NCI-H1105 treated with DMSO at 0.1 percent for 48 hours (cell line): ENCODE measurements at regions not wholly inside any gene's neighbourhood (a gene's known extent, or its start where the extent isn't known, plus 50 kb on each side); places are given as distances from the start of the nearest gene placed in this dataset.

Experiments used
- DNase-seq: peaks from one replicate; lab custom pipeline; 2025; lab: John Stamatoyannopoulos, UW

- DNase-seq, result no peak
Measured at GRCh38 chr5:121199216-121199999, 652.3 kb upstream of the FTMT start.

- DNase-seq, result no peak
Measured at GRCh38 chr5:121218086-121218485, 633.6 kb upstream of the FTMT start.

- DNase-seq, result no peak
Measured at GRCh38 chr5:121221483-121221882, 630.2 kb upstream of the FTMT start.

GRCh38 chr5:121226765-121227164 lies 624.9 kb upstream of the FTMT start:
- no peak for DNase-seq

- DNase-seq, result no peak
Measured at GRCh38 chr5:121239951-121240350, 611.7 kb upstream of the FTMT start.

GRCh38 chr5:121246971-121247370 lies 604.7 kb upstream of the FTMT start:
- no peak for DNase-seq

- DNase-seq, result no peak
Measured at GRCh38 chr5:121251954-121252353, 599.7 kb upstream of the FTMT start.

- no peak for DNase-seq
Measured at GRCh38 chr5:121257621-121258020, 594.1 kb upstream of the FTMT start.

GRCh38 chr5:121263456-121263855 lies 588.2 kb upstream of the FTMT start:
- DNase-seq, result no peak

GRCh38 chr5:121264605-121265004 lies 587.1 kb upstream of the FTMT start:
- DNase-seq, result no peak

- no peak for DNase-seq
Measured at GRCh38 chr5:121271546-121271945, 580.1 kb upstream of the FTMT start.

- DNase-seq, result no peak
Measured at GRCh38 chr5:121273833-121274433, 577.7 kb upstream of the FTMT start.

- no peak for DNase-seq
Measured at GRCh38 chr5:121279801-121280200, 571.9 kb upstream of the FTMT start.

- no peak for DNase-seq
Measured at GRCh38 chr5:121285801-121286521, 565.7 kb upstream of the FTMT start.

GRCh38 chr5:121288781-121289180 lies 562.9 kb upstream of the FTMT start:
- no peak for DNase-seq

- no peak for DNase-seq
Measured at GRCh38 chr5:121292664-121293063, 559.0 kb upstream of the FTMT start.

- no peak for DNase-seq
Measured at GRCh38 chr5:121296356-121296755, 555.3 kb upstream of the FTMT start.

GRCh38 chr5:121299153-121299552 lies 552.5 kb upstream of the FTMT start:
- no peak for DNase-seq

- DNase-seq, result no peak
Measured at GRCh38 chr5:121304838-121305237, 546.8 kb upstream of the FTMT start.

- no peak for DNase-seq
Measured at GRCh38 chr5:121313886-121314285, 537.8 kb upstream of the FTMT start.

- no peak for DNase-seq
Measured at GRCh38 chr5:121315786-121316185, 535.9 kb upstream of the FTMT start.

GRCh38 chr5:121319292-121319691 lies 532.4 kb upstream of the FTMT start:
- DNase-seq, result no peak

- DNase-seq, result no peak
Measured at GRCh38 chr5:121325930-121326329, 525.8 kb upstream of the FTMT start.
